HFF-Myc (cell line): ENCODE measurements at regions not wholly inside any gene's neighbourhood (a gene's known extent, or its start where the extent isn't known, plus 50 kb on each side); places are given as distances from the start of the nearest gene placed in this dataset.

Source experiments
- DNase-seq: peaks from one replicate; pipeline ENCODE4 v3.0.0-alpha.2; 2011; ENCODE audit warnings: low read depth; ENCODE audit errors: extremely low read depth
- H3K4me3 ChIP-seq: replicated peaks from 2 replicates; pipeline ENCODE4 v1.5.1; 2011; ENCODE audit warnings: low read depth, mild to moderate bottlenecking, control low read depth, low read length
- TF ChIP-seq, protein P1 (sequence below): IDR thresholded peaks from 2 replicates; pipeline ENCODE4 v1.5.1; 2012; ENCODE audit warnings: mild to moderate bottlenecking, low read depth, low read length, control low read depth; ENCODE audit errors: missing control alignments

DNA sequence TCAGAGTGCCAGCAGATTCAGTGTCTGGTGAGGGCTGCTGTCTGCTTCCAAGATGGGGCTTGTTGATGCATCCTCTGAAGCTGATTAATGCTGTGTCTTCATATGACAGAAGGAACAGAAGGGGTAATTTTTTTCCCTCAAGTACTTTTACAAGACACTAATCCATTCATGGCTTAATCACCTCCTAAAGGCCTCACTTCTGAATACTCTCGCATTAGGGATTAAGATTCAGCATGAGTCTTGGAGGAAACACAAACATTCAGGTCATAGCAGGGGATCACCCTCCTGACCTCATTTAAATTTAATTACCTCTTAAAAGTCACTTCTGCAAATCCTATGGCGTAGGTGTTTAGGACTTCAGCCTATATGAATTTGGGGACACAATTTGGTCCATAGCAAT lies 1145.5 kb upstream of the PCDH10 start:
- DNase-seq, result no peak
- TF ChIP-seq, protein P1, sequence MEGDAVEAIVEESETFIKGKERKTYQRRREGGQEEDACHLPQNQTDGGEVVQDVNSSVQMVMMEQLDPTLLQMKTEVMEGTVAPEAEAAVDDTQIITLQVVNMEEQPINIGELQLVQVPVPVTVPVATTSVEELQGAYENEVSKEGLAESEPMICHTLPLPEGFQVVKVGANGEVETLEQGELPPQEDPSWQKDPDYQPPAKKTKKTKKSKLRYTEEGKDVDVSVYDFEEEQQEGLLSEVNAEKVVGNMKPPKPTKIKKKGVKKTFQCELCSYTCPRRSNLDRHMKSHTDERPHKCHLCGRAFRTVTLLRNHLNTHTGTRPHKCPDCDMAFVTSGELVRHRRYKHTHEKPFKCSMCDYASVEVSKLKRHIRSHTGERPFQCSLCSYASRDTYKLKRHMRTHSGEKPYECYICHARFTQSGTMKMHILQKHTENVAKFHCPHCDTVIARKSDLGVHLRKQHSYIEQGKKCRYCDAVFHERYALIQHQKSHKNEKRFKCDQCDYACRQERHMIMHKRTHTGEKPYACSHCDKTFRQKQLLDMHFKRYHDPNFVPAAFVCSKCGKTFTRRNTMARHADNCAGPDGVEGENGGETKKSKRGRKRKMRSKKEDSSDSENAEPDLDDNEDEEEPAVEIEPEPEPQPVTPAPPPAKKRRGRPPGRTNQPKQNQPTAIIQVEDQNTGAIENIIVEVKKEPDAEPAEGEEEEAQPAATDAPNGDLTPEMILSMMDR, result no peak
- H3K4me3 ChIP-seq, result no peak overlapping the region

DNA sequence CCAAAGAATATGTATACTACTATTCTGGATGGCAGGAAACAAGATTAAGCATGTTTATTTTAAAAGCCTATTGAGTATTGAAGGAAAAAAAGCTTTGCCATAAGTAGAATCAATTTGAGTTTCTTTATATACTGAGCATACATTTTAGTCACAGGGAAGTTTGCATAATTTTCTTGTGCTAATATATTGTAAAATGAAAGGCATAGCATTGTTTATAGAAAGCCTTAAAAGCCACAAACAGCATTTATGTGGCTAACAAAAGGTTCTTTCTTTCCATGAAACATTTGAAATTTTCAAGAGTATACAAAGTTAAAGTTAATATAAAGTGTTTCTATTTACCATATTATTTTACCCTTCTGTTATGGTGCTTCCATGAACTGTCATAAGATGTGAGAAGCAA lies 1133.8 kb upstream of the PCDH10 start:
- no peak overlapping the region for H3K4me3 ChIP-seq
- DNase-seq, result no peak
- TF ChIP-seq, protein P1, result no peak

DNA sequence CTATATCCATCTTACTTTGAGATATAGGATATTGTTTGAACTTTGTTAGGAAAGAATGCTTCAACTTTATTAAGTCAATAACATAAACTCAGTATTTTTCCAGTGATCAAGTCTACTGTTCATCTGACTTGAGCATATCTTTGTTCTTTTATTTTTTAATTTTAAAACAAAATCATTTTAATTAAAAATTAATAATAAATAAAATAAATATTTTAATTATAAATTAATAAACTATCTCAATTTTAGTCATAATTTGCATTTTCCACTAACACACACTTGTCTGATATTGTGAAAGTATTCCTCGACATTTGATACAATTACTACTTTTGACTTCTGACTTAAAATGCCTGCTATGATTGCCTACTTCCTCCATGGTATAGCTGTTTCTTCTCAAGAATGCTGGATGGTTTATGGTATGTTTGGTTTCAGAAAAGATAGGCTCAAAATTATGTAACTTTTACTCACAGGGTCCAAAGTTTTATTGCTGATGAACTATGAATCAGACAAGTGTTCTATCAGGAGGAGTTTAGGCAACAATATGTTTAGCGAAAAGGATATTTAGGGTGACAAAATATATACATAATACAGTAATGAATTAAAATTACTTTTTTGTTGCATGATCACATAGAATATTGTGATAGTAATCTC lies 1132.3 kb upstream of the PCDH10 start:
- H3K4me3 ChIP-seq, result no peak overlapping the region
- DNase-seq, result no peak
- TF ChIP-seq, protein P1, result no peak

DNA sequence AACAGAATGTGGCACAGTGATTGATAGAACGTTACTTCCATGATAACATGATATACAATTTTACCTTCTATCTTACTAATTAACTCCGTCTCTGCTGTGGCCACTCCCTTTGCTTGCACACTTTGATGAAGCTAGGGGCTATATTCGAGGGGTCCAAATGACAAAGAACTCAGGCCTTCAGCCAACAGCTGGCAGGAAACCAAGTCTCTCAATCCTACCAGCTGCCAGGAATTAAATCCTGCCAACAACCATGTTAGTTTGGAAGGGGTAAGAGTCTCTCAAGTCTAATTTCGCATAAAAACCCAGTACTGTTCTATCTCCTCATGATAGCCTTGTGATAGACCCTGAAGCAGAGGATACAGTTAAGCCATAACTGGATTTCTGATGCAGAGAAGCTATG lies 1122.9 kb upstream of the PCDH10 start:
- TF ChIP-seq, protein P1, result no peak
- no peak for DNase-seq
- H3K4me3 ChIP-seq, result no peak overlapping the region

DNA sequence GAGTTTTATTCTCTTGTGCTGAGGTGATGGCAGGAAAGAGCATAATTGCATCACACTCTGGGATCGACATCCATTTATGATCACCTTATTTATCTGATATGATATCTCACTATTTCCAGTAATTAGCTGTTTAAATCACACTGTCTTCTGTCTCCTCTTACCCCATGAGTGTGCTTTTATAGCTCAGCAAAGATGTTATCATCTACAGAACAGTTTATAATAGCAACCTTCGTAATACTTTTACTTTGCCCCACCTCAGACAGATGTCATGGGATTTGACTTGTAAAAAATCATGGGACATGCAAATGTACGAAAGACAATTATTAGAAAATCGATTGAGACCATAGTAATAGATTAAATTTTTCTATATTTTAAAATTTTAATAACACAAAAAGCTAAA lies 1122.3 kb upstream of the PCDH10 start:
- no peak for DNase-seq
- H3K4me3 ChIP-seq, result no peak overlapping the region
- TF ChIP-seq, protein P1, result no peak

DNA sequence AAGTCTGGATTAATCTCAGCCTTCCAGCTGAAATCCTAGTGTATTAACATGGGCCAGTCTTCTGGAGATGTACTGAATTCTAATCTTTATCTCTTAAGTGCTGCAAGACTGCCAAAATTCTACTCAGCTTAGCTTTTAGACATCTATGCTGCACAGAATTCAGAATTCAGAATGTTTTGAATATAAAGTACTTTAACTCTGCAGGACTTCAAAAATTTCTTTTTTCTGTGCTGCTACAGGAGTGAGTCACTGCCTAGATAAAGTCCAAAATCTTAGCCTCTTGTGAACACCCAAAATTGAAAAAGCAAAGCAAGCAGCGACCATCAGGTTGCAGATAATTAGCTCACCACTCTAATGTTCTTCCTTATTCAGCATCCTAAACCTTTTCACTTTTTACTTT lies 1092.6 kb upstream of the PCDH10 start:
- DNase-seq, result no peak
- TF ChIP-seq, protein P1, result no peak
- H3K4me3 ChIP-seq, result no peak overlapping the region

DNA sequence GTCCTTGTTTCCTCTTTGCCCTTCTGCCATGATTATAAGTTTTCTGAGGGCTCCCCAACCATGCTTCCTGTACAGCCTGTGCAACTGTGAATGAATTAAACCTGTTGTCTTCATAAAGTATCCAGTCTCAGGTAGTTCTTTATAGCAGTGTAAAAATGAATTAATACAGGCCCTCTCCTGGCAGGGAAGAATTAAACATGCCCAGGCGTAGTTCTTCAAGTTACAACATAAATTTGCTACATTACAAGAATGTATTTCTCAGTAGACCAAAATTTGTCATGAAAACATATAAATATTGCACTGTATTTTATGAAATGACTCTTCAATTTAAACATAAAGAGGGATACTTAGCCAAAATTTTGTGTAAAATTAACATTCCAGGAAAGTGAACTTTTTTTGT lies 1089.9 kb upstream of the PCDH10 start:
- DNase-seq, result no peak
- TF ChIP-seq, protein P1, result no peak
- H3K4me3 ChIP-seq, result no peak overlapping the region
